ENCODE measurements at regions not wholly inside any gene's neighbourhood (a gene's known extent, or its start where the extent isn't known, plus 50 kb on each side); places are given as distances from the start of the nearest gene placed in this dataset.
A peak's percentile ranks its signal among the peaks of the same experiment; 100 is the strongest.

DNA sequence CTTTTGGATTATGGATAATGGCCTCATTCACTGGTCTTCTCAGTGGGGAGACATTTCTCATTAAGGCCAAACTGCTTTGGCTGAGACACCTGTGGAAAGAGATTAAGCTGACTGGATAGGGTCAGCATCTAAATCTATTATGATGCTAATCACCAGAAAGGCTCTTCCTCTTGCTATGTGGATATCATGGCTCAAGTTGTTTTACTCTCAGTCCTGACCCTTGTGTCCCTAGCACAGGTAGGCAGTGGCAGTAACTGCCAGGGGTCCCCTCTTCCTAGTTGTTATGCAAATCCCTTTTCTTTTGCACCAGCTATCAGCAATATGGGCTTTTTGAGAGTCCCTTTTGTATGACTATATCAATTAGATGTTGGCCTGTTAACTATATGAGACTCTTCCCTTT is 335.7 kb upstream of the PLET1 start:
- no peak for DNase-seq

GRCh38 chr11:112597286-112597790 is 336.7 kb upstream of the PLET1 start:
- DNase-seq, result no peak

- DNase-seq, result no peak
Observed at GRCh38 chr11:112599265-112599664, 338.6 kb upstream of the PLET1 start.

DNA sequence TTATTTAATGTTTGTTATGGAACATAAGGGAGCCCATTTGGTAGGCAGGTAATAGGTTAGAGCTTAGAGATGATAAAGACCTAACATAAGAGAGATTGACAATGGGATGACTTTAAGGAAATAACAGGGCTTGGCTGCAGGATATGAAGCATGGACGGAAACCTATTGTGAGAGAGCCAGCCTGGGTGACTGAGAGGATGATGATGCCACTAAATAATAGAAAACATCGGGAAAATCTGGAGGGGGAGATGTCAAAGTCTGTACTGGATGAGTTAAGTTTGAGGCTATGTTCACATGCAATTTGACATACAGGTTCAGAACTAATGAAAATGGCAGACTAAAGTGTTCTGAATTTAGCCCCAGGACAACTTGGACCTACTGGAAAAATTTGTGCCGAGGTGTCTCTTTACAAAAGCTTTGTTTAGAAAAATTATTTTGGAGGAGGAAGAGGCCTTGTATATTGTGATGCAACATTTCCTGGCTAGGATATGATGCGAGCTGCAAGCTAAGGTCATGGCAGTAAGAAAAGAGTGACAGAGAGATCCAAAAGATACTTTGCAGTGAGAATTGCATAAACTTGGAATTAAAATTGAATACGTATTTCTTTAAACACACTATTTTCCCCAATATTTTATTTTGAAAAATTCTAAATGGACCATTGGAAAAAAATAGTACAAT is 339.3 kb upstream of the PLET1 start:
- DNase-seq, result peak; percentile 15

DNA sequence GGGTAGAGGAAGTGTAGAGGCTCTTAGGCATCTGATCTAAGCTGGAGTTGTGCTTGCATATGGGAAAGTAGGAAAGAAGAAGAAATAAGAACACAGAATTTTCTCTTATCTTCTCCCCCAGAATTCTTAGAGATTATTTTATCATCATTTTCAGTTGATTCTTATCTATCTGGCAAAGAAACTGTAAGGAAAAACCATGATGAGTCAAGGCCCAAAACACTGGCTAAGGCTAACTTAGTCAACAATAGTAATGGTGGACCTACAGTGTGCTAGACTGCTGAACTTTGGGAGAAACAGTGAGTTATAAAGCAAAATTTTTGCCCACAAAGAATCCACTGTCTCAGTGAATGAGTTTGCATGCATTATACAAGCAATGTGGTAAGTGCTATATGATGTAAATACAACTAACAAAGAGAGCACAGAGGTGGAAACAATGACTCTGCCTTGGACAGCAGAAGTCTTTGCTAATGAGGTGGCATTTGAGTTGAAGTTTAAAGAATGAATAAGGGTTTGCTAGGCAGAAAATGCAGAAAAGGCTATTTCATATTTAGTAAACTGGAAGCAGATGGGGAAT is 344.5 kb upstream of the PLET1 start:
- DNase-seq, result no peak

DNA sequence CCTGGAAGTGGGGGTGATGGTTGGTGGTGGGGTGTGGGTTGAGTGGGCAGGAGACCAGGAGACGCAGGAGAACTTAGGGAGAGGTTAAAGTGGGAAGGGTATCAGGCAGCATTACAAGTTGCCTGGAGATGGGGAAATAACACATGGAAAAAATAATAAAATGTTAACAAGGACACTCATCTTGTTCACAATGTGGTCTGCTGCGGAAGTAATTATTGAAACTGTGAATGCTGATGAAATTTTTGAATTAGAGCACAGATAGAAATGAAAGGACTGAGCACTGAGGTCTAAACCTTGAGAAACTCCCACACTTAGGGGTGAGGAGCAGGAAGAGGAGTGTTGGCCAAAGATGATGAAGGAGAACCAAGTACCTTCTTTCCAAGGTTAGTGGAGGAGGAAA is 346.0 kb upstream of the PLET1 start:
- no peak for DNase-seq

GRCh38 chr11:112608509-112608908 is 347.8 kb upstream of the PLET1 start:
- DNase-seq, result no peak

DNA sequence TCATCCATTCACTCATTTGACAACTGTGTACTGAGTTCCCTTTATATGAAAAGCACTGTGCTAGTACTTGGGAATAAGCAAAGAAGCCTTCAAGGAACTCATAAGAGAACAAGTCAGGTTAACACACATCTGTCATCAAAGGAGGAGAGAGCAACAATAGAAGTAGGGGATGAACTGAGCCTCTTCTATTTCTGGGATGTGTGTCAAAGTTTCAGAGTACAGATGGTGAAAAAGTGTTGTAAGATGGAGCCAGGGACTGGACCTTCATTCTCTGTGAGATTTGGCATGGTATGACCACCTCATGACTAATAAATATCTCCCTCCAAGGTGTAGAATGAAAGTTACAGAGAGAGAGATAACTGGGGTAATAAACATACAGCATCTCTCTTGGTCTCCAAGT is 349.8 kb upstream of the PLET1 start:
- DNase-seq, result no peak

GRCh38 chr11:112610996-112611750 is 350.0 kb upstream of the NCAM1 start:
- DNase-seq, result no peak

- no peak for DNase-seq
Observed at GRCh38 chr11:112611771-112612170, 349.4 kb upstream of the NCAM1 start.

DNA sequence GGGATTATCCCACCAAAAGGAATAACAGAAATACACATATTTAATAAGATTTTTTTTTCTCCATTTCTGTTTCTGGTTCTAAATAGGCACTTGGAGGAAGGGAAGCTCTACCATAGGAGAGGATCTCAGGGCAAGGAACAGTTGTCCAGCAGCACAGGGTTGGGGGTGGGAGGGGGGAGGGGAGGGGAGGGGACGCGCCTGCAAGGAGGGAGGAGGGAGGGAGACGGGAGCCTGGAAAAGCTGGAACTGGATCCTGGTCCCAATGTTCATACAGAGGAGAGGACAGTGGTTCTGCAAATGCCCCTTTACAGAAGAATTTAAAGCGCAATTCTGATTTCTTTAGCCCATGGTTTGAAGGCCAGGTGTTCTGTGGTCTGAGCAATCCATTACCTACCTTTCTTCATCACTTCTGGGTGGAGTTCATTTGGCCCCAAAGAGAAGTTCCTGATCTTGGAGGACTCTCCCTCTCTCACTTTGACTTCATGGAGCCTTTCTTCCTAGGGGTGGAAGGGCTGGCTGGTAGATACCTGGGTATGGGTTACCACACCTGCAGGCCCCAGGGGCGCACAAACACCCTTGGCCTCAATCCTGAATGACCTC is 348.9 kb upstream of the NCAM1 start:
- DNase-seq, result no peak

DNA sequence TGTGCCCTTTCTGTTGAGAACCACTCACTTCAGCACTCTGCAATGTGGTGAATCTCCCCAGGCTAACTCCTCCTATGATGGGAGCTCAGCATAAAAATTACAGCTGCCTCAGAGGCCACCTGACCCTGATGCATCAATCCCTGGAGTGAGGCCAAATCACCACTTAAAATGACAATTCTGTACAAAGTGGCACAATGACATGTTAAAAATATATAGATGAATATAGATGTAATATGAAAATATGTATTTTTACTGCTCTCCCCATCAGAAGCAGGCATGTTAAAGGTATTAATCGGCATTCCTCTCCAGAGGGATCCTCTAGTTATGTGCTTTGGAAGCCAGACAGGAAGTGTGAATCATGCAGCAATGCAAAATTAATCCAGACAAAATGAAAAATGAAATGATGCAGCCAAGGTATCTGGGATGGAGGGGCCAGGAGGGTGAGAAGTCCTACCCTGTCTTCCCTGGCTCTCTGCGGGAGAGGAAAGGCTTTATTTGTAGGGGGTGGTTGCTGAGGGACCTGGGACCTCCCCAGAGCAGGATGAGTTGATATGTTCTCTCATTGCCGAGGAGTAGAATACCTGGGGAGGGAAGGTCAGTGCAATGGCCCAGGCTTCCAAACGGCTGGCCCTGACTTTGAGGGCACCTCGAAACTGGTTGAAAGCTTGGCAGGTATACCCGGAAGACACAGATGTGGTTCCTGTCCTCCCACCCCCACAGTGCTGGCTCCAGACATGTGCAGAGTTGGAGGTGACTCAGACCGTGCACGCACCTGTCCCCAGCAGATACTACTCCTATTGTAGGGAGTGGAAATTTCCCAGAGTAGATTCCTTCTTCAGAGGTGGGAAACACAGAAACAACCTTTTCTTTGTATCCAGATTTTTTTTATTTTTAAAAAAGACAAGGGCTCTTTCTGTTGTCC is 347.9 kb upstream of the NCAM1 start:
- peak; percentile 19 for DNase-seq

DNA sequence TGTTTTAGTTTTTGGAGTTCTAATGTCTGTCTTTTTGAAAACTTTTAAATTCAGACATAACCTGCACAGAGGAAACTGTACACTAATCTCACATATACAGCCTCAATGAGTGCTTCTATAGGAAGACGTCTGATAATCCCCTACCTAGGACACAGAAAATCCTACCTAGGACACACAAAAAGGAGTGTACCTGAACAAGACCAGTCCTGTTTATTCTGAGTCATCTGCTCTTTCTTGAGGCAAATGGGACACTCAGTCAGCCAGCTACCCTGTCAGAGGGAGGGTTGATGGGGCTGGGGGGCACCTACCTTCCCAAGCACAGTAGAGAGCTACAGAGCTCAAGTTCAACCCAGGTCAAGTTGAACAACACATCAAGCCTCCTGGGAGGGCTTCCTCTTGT is 346.6 kb upstream of the NCAM1 start:
- no peak for DNase-seq

DNA sequence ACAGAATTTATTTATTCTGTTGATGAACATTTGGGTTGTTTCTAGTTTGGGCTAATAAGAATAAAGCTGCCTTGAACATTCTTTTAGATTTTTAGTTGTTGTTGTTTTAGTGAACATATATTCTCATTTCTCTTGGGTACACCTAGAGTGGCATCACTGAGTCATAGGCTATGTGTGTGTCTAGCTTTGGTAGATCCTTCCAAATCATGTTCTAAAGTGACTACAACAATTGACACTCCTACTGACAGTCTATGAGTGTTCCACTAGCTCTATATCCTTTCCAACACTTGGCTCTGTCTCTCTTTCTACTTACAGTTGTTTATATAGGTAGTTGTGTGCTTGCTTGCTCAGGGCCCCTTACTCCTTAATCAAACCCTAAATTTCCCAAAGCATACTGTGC is 346.0 kb upstream of the NCAM1 start:
- DNase-seq, result no peak

DNA sequence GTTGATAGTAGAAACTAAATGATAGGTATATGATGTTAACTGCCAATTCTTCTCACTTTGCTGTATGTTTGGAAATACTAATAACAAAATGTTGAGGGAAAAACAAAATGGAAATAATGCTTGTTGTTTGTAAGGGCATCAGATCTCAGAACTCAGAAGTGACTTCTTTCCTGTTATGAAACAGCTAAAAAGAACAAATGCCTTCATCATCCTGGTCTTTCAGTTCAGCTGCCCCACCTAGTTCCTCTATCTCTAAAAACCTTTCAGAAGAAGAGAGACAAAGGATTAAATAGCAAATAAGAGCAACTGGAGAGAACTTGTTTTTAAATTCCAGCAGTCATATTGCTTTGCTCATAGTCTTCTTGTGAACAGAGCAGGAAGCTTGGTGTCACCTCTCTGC is 345.3 kb upstream of the NCAM1 start:
- peak; percentile 73 for DNase-seq

GRCh38 chr11:112616327-112617097 is 344.7 kb upstream of the NCAM1 start:
- no peak for DNase-seq

DNA sequence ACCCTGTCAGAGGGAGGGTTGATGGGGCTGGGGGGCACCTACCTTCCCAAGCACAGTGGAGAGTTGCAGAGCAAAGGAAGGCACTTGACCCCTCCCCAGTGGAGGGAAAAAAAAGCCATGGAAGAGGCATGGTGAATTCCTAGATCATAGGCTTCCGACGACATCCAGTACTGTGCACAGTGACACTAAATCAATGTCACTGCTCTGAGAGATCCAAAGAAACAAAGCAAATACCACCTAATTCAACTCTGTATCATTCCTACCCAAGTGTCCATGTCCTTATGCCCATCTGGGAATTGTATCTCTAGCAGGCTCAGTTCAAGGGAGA is 344.2 kb upstream of the NCAM1 start:
- no peak for DNase-seq

DNA sequence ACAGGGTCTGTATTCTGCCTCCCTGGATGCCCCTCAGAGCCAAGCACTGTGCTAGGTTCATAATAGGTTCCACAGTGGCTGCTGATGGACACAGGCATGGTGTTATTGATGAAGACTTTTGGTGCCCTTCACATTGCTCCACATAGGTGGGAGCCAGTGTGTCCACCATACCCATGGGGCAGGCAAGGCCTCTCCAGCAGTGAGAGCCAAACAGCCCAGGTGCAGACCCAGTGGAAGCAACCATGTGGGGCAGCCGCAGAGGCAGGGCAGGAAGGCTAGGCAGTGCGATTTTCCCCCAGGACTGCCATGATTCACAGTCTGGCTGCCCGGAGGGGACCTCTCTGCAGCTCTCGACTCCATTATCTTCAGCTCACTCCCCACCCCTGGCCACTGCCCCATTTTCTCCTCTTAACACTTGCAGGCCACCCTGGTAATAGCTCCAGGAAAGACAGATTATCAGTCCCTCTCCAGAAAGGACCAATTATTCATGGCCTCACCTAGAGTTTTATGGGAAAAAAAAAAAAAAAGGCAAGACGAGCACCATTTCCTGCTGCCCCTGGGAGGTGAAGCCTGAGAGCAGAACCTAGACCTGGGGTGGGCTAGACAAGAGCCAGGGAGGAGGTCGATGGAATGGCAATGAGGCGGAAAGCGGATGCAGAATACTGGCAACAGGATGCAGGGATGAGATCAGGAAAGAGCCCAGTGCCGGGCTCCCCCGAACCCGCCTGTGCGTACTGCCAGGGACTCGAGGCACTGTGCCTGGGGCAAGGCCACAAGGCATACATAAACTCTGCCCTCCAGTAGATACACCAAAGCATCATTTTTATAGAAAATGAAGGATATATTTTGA is 343.0 kb upstream of the NCAM1 start:
- no peak for DNase-seq

GRCh38 chr11:112619106-112619505 is 342.1 kb upstream of the NCAM1 start:
- DNase-seq, result no peak

DNA sequence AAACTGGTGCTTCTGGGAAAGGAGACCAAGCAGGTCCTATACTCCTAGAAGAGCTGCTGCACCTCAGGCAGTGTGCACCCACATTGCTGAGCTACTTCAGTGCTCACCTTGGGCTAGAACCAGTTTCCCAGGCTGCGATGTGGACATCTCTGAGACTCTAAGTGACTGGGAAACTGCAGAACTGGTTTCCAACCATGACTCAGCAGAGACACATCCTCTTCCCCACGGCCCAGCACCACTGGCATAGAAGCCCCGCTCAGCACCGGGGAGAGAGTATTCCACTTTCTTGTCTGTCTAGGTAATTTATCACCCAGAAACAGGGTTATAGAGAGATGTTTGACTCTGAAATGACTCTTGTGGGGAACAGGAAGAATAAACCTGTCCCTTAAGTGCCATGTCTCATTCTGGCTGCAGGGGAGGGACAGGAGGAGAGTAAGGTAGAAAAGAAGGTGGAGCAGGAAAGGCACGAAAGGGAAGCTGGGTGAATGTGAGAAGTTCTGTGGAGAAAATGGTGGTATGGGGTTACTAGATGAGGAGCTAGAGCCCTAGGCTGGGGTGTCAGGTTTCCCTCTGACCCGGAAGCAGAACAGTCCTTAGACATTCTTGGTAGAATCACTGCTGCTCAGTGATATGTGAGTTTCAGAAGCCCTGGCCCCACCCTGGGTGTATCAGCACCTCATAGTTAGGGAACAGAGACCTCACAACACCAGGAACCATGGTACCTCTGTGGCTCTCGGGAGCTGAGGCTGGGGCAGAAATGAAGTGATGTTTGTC is 340.4 kb upstream of the NCAM1 start:
- peak; percentile 60 for DNase-seq

Data from inflammatory macrophage treated with lipopolysaccharide for 4 hours (primary cell).